GM18498 (cell line): ENCODE measurements at regions not wholly inside any gene's neighbourhood (a gene's known extent, or its start where the extent isn't known, plus 50 kb on each side); places are given as distances from the start of the nearest gene placed in this dataset.

Experiments used
- ATAC-seq: cut with Tn5 transposase; IDR thresholded peaks from one replicate; pipeline ENCODE4 v1.9.1; 2021; ENCODE audit warnings: mild to moderate bottlenecking, moderate library complexity; ENCODE audit not compliant: unreplicated experiment

DNA sequence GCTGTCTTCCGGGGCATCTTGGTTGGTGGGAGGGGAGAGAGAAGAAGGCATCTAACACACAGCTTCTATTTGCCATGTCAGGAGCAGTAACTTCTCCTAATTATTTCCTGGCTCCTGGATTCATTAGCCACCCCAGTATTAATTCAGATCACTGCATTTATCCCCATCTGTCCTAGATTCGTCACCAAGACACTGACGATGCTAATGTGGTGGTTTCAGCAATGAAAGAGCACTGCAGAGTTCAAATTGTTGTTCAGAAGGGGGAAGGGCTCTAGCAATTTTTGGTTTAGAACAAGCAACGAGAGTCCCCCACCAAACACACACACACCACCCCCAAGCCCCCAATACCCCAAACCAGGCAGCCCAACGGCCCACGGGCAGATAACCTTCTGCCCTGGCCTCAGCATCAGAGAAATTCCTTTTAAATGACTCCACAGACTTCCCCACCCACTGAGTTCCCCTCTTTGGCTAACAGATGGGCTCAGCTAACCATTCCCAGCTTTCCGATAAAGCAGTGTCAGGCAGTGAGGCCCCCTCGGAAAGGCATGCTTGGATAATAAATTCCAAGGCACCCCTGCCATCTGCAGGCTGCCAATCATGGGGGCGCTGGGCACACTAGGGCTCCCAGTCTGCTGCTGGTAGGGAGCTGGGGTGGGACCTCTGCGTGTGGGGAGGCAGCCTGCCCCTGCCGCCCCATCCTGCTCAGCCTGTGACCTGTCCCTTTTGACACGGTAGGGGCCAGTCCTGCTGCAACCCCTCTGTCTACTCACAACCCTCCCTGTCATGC, 453.5 kb downstream of the MIAT start:
- no peak for ATAC-seq

DNA sequence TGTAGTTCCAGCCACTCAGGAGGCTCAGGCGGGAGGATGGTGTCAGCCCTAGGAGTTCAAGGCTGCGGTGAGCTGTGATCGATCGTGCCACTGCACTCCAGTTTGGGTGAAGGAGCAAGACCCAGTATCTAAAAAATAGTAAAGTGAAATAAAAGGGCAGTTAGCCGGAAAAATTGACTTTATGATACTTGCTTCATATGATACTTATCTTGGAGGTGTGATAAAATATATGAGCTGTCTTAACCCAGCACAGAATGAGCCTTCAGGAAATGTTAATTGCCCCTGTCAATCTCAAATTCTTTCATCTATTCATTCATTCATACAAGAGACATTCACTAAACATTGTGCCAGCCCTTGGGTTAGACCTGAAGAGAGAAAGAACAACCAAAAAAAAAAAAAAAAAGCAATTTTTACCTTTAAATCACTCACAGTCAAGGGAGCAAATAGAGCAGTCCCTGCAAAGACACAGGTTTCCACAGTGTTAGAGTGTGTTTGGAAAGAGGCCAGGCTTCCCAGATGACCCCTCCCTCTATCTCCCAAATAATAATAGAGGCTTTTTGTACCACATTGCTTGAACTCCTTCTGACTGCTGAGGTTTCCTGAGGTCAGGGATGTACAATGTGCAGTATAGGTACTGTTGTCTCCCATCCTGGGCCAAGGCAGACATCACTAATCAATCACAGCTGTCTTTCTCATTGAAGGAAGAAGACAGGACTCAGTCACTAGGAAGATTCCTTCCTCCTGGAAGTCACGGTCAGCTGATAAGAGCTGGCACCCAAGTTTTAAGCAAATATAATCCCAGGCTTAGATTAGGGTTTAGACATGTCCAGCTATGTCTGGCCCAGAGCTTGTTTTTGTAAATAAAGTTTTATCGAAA, 454.6 kb downstream of the MIAT start:
- ATAC-seq: no peak

DNA sequence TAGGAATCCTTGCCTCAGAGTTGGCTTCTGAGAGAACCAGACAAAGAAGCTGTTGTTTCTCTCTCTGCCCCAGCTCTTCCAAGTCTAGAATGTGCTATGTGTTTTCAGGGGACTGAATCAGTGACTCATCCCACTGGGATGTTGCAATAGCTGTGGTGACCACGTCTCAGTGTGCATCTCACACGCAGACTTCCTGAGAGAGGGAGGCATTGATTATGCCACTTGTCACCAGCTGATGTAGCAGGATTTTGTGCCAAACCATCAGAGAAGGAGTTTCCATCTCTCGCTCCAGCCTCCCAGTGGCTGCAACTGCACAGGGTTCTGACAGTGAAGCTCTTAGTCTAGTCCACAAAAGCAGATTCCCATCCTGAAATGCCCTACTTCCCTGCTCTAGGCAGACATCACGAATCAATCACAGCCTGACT, 455.8 kb downstream of the MIAT start:
- no peak for ATAC-seq

DNA sequence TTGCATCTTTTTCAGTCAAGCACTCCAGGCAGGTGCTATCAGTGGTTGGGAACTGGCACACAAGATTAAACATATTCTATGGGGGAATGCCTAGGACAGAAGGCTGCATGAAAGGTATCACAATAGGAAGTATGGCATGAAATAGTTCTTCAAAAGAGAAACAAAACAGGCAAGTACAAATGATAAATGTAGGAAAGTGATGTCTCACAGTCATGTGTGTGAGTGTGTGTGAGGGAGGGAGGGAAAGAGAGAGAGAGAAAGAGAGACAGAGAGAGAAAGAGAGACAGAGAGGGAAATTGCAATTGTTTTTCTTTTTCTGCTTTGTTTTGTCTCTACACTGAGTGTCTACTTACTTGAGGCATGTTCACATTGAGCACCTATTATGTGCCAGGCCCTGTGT, 456.3 kb downstream of the MIAT start:
- no peak for ATAC-seq

DNA sequence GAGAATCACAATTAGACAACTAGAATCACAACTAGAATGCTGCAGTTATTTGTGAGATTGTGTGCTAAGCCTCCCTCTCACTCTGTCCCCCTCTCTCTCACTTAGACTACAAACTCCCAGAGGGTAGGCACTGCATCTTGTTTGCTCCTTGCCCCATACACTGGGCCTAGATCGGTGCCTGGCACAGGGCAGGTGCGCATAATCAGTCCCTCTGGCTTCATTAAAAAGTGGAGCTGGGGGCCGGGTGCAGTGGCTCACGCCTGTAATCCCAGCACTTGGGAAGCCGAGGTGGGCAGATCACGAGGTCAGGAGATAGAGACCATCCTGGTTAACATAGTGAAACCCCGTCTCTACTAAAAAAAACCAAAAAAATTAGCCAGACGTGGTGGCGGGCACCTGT, 456.8 kb downstream of the MIAT start:
- no peak for ATAC-seq

DNA sequence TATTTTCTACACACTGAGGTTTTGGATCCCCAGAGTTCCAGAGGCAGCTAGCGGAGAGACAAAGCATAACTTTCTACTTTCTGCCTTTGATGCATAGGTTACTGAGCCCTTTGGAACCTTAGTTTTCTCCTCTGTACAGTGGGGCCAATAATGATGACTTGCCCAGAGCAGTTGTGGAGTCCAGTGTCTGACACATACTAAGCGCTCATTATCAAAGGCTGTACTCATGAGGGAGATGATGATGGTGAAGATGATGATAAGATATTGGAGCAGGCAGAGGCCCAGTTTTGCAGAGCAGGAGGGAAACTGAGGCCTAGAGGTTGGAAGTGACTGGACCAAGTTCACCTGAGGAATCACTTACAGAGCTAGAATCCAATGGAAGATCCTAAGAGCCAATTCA, 458.0 kb downstream of the MIAT start:
- ATAC-seq: no peak

DNA sequence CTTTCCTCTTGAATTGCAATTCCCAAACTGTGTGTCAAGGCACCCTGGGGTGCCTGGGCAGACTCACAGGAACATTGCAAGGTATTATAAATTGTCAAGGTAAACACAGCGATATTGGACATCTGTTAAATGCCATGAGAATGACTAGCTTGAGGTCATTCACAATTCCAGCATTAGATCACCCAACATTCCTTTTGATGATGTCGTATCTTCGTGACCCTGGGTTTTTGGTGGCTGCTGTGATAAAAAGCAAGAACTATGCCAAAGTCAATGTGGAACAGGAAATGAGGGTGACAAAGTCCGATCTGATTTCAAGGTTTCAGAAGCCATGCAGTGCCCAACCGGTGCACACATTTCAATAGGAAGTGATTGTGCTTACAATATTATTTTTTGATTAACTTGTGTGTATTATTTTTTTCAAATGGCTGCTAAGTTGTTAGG, 458.4 kb downstream of the MIAT start:
- ATAC-seq: no peak

DNA sequence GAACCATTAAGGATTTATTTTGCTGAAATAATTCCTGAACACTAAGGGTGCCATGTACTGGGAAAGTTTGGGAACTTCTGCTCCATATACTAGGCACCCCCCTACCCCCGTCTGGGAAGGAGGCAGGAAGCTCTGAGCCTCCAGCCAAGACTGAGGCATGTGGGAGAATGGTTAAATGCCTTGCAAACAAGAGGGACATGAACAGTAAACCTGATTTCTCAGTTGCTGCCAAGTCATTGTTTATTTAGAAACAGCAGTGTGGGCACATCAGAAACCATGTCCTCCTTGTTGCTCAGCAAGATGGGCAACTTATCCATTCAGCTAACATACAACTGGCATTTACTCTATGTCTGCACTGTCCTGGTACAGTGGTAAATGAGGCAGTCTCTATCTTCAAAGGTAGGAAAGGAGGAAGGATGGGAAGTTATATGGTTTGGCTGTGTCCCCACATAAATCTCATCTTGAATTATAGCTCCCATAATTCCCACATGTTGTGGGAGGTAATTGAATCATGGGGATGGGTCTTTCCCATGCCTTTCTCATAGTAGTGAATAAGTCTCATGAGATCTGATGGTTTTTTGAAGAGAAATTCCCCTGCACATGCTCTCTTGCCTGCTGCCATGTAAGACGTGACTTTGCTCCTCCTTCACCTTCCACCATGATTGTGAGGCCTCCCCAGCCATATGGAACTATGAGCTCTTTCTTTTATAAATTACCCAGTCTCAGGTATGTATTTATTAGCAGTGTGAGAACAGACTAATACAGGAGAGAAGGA, 459.1 kb downstream of the MIAT start:
- ATAC-seq: no peak

DNA sequence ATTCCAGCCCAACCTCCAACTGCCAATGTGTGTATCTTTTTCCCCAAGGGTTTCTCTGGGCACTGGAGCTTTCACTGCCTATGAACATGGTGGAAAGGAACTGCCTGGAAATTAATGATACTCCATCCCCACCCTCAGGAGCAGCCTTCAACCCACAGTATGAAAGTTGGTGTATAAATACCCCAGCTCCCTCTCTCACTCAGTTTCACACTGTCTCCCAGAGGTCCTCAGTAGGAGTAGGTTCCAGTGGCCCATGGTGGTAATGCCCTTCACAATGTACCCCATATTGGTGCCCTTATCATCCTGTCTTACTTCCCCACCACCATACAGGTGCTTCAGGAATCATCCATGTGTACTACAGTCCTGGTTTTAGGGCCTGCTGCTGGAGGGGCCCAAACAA, 462.6 kb downstream of the MIAT start:
- ATAC-seq: no peak

DNA sequence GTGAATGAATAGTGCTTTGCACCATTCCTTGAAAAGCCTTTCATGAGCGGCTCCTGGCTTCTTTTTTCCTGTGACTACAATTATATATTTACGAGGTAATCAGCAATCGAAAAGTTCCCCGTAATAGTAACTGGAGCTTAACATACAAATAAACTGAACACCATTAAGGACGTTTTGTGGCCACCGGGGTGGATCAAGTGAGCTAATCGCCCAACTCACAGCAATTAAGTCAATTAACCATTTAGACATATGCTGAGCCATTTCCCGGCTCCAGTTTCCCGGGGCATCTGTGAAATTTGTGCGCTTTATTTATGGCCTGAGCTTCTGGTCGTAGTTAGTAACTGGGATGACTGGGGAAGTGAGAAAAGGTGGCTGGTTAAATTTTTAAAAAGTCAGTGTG, 465.2 kb downstream of the MIAT start:
- no peak for ATAC-seq

DNA sequence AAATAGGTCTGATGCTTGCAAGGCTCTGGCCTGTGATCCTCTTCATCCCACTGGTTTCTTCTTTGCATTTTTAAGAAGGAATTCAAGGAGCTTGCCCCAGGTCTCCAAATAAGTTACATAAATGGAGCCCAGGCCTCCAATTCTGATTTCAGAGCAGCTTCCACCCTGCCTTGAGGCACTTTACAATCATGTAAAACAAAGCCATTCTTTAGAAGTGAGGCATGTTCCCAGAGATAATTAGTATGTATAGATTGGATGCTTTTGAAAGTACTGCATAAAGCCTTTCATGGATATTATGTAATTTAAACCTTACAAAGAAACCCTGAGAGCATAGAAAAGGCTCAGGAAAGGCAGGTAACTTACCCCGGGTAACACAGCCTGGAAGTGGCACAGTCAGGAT, 466.5 kb downstream of the MIAT start:
- ATAC-seq: no peak

DNA sequence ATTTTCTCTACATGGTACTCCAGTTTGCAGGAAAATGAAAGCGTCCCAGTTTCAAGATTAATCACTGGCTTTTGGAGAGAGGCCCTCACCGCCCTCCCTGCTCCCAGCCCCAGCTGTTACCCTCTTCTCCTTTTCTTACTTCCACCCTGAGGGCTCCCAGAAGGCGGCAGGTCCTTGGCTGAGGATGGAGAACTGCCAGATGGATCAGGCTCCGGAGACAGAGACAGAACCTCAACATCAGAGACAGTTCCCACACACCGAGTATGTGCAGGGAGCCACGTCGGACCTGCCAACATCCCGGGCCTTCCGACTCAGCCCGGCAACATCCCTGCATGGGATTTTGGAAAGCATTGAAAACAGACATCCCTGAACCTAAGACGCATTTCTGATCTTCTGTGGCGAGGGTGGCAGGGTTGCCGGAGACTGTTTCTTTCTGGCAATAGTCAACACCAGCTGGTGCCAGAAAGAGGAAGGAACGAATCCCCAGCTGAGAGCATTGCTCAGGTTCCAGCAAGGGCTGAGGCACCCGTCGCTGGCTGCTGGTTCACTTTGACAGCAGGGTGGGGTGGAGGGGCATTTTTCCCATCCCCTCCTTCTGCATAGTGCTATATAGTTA, 467.1 kb downstream of the MIAT start:
- ATAC-seq: no peak

DNA sequence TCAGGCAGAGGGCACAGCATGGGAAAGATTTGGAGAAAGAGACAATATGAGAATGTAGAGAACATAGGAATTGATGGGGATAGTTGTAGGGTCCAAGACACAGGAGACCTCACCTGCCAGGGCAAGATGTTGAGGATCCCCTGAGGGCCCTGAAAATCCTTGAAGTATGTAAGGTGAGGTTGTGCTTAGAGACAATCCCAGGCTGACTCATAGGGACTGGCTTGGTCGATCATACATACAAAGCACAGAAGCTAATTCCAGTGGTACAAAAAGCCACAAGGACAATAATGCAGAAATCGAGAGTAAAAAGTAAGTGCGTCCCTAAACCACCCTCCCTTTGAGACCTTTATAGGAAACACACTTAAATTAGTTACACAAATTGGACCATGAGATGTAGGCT, 468.2 kb downstream of the MIAT start:
- ATAC-seq: no peak

DNA sequence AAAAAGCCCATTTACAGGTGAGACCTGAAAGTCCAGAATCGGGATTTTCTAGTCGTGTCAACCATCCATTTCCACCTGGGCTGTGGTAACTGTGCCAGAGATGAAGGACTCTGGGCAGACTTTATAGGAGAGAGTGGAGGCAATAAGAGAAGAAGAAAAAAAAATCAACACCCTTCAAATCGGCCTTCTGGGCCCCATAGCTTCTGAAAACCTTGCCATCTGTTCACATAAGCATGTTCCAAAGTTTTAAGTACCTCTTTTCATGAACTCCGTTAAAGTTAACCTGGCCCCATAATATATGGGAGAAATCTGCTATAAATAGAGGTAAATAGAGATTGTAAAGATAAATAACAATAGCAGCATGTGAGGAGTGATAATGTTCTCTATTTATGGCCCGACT, 470.5 kb downstream of the MIAT start:
- ATAC-seq: no peak

DNA sequence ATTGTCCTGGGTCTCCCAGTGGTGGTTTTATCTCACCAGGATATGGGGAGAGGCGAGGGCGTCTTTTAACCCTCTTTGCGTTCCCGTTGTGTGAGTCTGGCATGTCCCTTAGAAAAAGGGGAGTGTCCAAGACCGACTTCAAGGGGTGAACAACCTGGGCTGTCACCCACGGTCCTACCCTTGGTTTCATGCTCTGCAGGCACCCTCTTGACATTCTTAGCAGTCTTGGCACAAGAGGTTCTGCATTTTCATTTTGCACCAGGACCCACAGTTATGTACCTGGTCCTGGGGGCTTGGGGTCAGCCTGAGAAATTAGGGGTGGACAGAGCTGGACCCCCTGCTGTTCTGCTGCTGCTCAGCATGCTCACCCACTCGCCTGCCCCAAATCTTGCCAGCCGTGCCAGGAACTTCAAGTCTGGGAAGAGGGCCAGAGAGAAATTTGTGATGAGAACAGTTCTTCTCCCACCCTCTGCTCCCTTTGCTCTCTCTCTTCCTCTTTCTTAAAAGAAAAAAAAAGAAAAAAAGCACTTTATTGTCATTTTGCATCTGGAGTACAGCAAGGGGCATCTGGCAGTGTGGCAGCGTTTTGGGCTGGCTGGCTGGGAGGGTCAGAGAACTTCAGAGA, 471.2 kb downstream of the MIAT start:
- no peak for ATAC-seq

DNA sequence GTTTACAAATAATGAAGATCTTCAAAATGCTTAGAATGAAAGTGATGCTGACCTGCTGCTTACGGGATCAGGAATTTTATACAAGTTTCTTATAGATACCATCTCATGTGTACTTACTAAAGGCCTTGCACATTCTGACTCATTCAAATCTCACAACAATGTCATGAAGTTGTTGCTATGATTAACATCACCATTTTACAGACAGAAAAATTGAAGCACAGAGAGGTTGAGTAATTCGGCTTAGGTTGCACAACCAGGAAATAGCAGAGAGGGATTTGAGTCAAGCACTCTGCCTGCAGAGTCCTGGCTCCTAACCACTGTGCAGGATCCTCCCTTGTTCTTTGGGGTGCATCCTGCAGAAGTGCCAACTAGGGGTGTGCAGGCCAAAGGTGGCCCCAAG, 471.9 kb downstream of the MIAT start:
- no peak for ATAC-seq

DNA sequence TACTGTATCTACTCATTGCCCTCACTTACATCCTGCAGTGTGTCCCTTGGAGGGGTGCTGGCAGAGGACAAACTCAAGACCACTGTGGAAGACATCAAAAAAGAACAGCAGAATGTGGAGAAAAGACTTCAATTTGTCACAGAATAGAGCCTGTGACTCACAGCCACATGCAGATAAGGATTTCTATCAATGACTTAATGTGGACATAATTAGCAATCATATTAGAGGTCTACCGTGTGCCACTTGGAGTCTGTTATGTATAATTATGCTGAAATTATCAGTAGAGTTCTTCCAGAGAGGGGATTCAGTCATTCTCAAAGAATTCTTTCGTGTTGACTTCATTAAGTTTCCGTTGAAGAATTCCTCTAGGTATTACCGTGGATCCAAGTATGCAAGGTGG, 473.5 kb downstream of the MIAT start:
- ATAC-seq: no peak

DNA sequence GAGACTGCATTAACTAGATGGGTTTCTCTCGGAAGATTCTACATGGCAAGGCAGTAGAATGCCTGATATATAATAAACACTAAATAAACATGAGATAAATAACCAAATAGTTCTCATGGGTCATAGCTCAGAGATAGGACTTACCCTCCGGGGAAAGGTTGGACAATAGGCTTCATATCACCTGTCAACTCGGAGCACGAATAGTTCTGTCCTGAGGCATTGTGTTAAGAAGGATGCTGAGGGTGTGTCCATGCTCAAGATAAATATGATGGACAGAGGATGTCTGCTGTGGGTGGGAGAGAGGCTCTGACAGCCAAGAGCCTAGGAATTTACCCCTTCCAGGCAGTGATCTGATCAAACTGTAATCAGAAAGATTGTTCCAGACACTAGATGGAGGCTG, 474.0 kb downstream of the MIAT start:
- no peak for ATAC-seq

DNA sequence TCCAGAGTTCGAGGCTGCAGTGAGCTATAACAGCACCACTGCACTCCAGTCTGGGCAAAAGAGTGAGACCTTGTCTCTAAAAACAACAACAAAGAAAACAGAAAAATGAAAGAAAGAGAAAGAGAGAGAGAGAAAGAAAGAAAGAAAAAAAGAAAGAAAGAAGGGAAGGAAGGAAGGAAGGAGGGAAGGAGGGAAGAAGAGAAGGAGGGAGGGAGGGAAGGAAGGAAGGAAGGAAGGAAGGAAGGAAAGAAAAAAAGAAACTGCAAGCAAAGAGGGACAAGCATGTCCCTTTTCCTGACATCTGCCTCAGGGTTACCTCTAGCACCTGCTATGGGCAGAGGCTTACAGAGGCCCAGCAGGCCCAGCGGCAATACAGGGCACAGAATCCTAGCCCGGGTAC, 475.0 kb downstream of the MIAT start:
- ATAC-seq: no peak

DNA sequence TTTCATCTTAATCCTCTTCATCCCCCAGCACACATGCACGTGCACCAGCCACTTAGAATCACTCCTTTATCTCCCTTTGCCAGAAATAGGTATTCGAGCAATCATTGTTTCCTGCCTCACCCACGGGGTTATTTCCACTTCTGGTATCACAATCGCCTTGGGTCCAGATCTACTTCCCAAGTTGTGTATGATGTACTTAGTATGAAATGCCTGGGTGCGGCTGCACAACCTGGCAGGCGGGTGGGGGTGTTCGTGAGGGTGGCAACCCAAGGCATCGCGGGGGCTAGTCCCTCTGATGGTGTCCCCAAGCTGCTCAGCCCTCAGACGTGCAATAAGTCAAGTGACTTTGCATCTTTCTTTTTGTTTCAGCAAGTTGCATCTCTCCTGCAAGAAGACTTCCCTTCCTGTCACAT, 475.6 kb downstream of the MIAT start:
- no peak for ATAC-seq
